Right kidney (tissue), 1 donor: ENCODE measurements at regions not wholly inside any gene's neighbourhood (a gene's known extent, or its start where the extent isn't known, plus 50 kb on each side); places are given as distances from the start of the nearest gene placed in this dataset.
"Not testable (repeated sequence)": the region's sequence is repeated elsewhere in the genome, so short reads cannot be mapped to it uniquely, and the experiment has no call there.

Source experiments
- DNase-seq: peaks from one replicate; pipeline ENCODE4 v3.0.0-alpha.2; 2016

- no peak for DNase-seq
Measured at GRCh38 chr7:145784809-145785780, 331.5 kb upstream of the CNTNAP2 start.

GRCh38 chr7:145781388-145781787, 335.2 kb upstream of the CNTNAP2 start:
- DNase-seq: not testable (repeated sequence)

- no peak for DNase-seq
Measured at GRCh38 chr7:145779140-145779539, 337.5 kb upstream of the CNTNAP2 start.

- DNase-seq: no peak
Measured at GRCh38 chr7:145774777-145775176, 341.8 kb upstream of the CNTNAP2 start.

- DNase-seq: no peak
Measured at GRCh38 chr7:145753004-145753403, 363.6 kb upstream of the CNTNAP2 start.

- DNase-seq: no peak
Measured at GRCh38 chr7:145737617-145738016, 379.0 kb upstream of the CNTNAP2 start.

- DNase-seq: no peak
Measured at GRCh38 chr7:145735061-145735460, 381.5 kb upstream of the CNTNAP2 start.

DNA sequence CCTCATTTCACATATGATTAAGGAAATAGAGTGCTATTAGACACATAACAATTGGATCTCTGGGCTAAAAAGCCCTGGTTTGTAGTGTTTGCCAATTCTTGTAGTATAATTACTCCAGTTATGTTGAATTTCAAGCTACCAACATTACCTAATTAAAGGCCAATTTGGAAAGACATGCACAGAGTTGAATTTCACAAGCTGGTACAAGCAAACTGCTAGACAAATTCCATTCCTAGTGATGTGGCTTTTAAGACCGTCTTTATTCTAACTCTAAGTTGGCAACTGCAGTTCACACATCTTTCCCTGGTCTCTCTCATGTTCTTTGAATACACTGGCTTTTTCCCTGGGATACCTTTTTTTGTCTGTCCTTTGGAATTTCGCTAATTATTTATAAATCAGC, 384.1 kb upstream of the CNTNAP2 start:
- no peak for DNase-seq

GRCh38 chr7:145729691-145730090, 386.9 kb upstream of the CNTNAP2 start:
- no peak for DNase-seq

- no peak for DNase-seq
Measured at GRCh38 chr7:145718129-145718528, 398.5 kb upstream of the CNTNAP2 start.

GRCh38 chr7:145700488-145700887, 416.1 kb upstream of the CNTNAP2 start:
- DNase-seq: no peak

DNA sequence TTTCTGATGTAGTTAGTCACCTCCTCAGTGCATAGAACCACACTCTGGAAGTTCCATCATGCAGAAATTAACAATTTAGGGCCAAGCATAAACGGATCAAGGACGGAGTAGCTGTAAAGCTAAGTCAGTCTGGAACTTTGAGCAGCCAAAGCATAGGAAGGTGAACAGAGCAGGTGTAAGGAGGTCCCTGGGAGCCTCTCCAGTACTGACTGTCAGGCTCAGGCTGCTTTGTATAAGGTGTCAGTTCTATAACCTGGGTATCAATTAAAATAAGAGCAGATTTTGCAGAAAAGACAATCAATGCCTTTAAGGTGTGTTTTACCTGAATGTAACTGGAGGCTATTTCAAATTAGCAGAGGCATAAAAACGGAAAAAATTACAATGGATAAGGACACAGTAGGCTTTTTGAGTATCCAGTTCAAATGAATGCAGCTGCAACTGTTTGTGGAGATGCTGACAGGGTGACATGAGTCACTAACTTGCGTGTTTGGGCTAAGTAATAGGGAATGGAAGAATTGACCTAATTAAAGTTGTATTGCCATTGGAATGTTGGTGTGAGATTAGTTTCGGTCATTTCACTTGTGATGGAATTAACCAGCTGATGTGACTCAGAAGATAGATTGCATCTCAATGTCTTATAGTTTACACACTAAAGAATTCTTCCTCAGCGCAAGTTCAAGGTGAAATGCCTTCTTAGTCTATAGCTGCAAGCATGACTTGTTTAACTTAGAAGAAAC, 417.9 kb upstream of the CNTNAP2 start:
- no peak for DNase-seq

DNA sequence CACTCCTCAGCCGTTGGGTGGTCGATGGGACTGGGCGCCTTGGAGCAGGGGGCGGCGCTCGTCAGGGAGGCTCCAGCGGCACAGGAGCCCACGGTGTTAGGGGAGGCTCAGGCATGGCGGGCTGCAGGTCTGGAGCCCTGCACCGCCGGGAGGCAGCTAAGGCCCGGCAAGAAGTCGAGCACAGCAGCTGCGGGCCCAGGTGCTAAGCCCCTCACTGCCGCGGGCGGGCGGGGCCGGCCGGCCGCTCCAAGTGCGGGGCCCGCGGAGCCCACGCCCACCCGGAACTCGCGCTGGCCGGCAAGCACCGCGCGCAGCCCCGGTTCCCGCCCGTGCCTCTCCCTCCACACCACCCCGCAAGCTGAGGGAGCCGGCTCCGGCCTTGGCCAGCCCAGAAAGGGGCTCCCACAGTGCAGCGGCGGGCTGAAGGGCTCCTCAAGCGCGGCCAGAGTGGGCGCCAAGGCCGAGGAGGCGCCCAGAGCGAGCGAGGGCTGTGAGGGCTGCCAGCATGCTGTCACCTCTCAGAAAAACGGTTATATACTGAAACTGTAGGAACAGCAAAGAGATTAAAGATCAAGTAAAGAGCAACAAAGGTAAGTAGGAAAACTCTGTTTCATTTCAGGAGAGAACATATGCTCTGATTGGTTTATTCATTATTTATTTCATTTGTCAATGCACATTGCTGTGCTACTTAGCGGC, 419.0 kb upstream of the CNTNAP2 start:
- DNase-seq: not testable (repeated sequence)

- no peak for DNase-seq
Measured at GRCh38 chr7:145696071-145696470, 420.5 kb upstream of the CNTNAP2 start.

DNA sequence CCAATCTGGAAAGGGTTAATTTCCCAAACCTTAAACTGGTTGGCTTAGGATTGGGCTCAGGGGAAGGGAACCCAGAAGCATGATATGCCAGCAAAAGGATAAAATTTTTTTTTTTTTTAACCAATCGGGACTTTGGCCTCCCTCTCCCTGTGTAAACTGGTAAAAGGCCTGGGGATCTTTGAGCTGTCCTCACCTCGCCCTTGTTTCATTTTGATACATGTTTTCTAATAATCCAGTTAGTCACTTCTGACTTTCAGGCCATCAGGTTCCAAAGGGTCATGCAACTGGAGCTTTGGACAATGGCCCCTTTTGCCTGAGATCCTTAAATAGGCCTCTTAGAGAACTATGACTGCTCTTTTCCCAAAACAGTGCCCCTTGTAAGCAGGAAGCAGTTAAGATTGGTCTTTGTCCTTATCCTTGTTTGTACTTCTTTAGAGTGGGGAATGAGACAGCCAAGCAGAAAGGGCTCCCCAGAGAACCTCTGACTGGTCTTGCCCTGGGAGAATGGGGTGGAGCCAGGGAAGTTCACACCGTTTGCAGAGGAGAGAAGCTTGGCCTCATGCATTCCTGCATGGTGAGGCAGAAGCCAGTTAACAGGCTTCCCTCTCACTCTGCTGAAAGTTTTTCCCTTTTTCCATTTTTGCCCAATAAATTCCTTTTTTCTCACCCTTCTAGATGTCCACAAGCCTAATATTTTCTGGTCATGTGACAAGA, 424.2 kb upstream of the CNTNAP2 start:
- DNase-seq: no peak

- DNase-seq: no peak
Measured at GRCh38 chr7:145691377-145691914, 425.2 kb upstream of the CNTNAP2 start.

DNA sequence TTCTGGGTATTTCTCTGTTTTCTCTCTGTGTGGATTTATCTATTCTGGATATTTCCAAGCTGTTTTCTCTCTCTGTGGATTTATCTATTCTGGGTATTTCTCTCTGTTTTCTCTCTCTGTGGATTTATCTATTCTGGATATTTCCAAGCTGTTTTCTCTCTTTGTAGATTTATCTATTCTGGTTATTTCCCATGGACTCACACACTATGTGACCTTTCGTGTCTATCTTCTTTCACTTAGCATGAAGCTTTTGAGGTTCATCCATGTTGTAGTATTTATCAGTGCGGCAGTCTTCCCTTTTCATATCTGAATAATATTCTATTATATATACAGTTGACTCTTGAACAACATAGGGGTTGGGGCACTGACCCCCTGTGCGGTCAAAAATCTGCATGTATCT, 435.0 kb upstream of the CNTNAP2 start:
- DNase-seq: no peak

- DNase-seq: no peak
Measured at GRCh38 chr7:145681159-145681558, 435.4 kb upstream of the CNTNAP2 start.

GRCh38 chr7:145665499-145666258, 450.9 kb upstream of the CNTNAP2 start:
- DNase-seq: no peak

DNA sequence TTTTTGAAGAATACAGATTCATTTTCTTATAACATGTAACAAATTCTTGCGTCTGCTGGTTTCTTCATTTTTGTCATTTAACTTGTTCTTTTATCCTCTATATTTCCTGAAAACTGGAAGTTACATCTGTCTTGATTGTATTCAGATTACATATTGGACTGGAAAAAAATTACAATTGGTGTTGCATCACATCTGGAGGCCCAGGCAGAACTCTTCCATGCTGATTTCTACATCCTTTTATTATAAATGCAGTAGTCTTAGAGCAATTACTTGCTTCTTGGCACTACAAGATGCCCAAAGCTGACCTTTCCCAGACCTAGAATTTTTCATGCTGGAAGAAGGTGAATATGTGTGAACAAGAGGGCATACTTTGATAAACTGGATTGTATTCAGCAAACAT, 460.9 kb upstream of the CNTNAP2 start:
- no peak for DNase-seq

GRCh38 chr7:145645135-145645515, 471.5 kb upstream of the CNTNAP2 start:
- DNase-seq: no peak
